Cerebellar nuclear complex (tissue), 1 donor: ENCODE measurements at regions not wholly inside any gene's neighbourhood (a gene's known extent, or its start where the extent isn't known, plus 50 kb on each side); places are given as distances from the start of the nearest gene placed in this dataset.

ENCODE experiments used
- DNase-seq, 2 experiments: peaks; one replicate each; lab custom pipeline; 2025; lab: John Stamatoyannopoulos, UW

DNA sequence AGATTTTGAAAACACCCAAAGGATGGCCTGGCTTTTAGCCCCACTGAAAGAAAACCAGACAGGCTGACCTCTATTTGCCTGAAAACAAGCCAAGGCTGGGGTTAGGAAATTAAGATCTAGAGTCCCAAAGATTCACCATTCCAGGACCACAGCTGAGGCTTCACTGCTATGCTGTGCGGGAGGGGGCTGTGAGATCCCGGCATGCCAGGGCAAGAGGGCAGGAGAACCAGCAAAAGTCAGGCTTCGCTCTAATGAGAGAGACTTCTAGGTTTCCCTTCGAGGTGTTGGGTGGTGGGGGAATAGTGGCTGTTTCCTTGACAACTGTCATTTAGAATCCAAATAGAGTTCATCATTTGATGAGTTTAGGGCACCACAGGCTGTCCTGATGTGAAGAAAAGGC lies 152.9 kb upstream of the NFIB start:
- DNase-seq = no peak

DNA sequence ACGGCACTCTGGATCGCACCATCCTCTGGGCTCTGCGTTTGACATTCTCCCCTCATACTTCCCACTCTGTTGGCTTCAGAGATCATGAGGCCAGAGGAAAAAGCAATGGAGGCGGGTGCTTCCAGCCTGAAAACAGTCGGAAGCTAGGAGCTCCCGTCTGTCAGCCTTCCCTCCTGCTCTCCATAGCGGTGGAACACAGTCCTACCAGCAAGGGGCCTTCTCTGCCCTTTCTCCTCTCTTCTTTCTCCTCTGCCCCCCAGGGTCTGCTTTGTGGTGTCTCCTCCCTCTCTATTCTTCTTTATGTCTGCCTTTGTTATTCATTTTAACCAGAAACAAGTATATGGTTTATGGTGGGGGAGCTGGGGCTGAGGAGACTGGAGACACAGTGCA lies 152.5 kb upstream of the NFIB start:
- DNase-seq = no peak

DNA sequence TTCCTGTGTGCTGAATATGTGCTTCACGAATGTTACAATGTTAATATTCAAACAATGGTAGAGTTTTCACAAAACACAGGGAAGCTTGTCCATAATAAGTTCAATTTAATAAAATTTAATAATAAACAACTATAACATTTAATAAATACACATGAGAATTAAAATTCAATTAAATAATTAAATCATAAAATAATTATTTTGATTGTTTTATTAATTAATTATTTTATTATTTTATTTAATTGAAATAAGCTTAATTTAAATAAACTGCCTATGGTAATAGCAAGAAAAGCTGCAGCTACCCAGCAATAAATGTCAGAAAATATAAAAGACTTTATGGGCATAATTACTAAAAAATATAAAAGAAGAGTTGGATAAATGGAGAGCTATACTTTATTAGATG lies 149.0 kb upstream of the NFIB start:
- DNase-seq = no peak

DNA sequence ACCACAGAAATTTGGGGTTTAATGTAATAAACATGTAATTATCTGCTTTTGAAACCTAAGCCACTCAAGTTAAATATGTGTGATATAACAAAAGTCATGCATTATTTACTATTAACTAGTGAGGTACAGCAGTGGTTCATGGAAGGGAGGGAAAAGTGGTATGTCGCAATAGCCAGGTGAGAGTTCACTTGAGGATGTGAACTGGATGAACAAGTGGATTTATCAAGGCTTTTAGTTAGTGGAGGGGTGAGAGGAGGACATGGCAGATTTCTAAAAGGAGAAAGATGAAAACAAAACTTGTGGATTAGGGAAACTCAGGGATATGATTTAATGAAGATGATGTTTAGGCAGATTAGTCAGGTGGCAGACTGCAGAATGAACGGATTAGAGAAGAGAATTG lies 141.3 kb upstream of the NFIB start:
- DNase-seq = no peak

DNA sequence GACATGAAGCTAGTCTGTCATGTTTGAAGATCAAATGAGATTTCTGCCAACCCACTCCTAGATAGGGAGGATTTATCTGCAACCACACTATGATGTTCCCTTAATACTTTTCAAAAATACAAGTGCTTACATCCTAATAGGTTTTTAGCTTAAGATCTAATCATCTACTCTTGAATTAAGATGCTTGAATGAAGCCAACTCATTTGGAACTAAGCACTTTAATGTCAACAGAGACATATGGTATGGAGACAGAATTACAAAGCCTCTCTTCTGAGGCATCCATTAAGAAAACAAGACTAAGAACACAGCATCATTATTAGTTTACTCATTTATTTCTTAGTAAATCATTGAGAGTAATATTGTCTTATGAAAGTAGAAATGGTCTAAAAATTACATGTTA lies 139.3 kb upstream of the NFIB start:
- DNase-seq = no peak

DNA sequence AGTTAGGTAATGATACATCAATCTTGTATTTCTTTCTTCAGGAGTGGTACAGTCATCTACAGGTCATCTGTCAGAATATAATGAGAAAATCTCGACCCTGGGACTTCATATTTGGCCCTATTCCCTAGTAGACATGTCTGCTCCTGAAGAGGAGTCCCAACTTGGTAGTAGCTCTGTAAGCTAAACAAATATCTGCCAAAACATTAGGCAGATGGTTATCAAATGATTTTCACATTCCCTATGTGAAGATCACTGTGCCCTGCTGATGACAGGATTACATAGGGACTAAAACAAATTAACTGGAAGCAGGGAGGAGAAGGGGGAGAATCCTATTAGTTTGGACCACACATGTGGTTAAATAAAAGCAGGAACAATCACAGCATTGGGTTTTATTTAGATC lies 138.6 kb upstream of the NFIB start:
- no peak for DNase-seq

DNA sequence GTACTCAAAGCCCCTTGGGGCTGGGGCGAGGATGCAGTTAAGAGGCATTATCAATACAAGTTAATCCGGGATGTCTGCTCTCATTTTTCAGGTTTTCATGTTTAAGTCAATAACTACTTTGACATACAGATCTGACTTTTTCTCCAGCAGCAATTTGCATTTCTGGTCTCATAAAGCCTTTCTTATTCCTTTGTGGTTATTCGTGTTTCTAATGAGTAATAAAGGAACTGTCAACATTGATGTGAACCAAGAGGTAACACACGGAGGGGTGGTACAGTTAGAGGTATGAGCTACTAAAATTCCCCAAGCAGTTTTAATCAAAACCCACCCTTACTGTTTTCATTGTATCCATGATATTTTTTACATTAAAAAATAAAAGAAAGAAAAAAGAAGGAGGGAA lies 138.0 kb upstream of the NFIB start:
- no peak for DNase-seq

DNA sequence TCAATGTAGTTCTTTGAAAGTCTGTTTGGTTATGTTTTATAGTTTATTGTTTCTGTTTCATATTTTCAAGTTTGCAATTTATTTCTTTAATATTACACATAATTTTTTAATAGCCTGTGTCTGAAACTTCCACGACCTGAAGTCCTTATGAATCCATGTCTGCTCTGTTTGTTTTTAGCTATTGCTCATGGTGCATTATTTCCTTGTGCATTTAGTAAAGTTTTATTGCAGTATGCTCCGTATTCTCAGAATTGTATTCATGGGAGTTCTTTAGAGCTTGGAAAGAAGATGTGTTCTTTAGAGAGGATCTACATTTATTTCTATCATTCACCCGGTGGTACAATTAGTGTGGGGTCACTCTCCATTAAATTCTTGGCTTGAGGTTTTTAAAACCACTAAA lies 133.2 kb upstream of the NFIB start:
- DNase-seq = no peak

DNA sequence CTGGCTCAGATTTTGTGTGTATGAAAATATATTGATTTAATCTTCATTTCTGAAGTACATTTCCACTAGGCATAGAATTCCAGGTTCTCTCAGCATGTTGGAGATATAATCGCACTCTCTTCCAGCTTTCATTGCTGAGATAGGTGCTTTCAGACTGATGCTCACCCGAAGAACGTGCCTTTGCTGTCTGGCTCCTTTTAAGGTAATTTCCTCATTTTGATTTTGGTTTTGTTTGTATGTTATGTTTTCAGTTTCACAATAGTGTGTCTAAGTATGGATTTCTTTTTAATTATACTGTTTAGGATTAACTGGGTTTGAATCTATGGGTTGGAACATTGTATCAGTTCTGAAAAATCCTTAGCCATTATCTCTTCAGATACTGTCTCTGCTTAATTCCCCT lies 132.0 kb upstream of the NFIB start:
- DNase-seq = no peak

DNA sequence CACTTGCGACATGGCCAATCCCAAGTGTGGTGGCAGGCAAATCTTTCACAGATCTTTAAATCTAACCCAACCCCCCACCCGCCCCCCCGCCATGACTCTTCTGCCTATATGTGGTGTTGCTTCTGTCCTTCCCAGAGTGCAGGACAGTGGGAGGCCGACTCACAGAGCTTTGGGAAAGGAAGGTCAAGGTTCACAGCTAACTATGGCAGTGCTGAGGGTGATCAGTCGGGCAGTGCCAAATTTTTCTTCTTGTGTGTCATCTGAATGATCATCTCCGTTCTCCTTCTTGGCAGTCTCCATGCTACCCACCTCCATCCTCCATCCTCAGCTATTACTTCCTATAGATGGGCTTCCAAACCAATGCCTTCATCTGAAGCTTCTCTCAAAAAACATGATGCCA lies 129.0 kb upstream of the NFIB start:
- no peak for DNase-seq

DNA sequence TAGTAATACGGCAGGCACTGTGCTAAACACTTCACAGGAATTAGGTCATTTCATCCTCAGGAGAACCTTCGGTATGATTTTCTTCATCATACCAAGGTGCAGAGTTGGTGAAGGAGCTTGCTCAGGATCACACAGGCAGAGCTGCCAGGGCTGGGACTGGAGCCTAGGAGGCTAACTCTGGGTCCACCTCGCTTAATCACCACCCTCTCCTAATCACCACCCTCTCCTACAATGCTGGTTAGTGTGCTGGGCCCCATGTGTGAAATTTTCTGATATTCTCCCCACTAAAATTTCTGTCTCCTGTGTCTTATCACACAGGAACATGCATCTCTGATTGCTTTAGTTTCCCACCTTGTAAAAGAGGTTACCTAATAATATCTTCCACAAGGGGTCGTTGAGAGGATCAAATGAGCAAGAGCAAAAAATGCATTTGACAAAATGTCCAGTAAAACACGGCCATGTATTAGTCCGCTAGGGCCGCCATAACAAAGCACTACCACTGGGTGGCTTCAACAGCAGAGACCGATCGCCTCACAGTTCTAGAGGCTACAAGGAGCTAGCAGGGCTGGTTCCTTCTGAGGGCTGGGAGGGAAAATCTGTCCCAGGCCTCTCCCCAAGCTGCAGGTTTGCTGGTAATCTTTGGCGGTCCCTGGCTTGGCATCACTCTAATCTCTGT lies 128.2 kb upstream of the NFIB start:
- DNase-seq = no peak

DNA sequence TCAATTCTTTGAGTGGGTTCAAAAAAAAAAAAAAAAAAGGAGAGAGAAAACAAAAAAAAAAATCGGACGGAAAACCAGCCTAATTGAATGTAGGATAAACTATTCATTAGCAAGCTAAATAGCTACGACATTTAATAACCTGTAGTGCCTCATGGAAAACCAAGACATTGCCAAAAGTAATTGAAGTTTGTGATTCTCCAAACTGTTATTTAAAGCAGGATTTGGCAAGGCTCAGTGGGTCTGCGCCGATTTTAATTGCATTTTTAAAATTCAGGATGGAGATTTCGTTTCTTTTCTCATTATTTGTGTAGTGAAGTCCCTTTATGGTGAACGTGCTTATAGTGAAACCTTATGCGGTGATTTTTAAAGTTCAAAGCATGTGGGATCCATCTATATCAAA lies 127.2 kb upstream of the NFIB start:
- no peak for DNase-seq

DNA sequence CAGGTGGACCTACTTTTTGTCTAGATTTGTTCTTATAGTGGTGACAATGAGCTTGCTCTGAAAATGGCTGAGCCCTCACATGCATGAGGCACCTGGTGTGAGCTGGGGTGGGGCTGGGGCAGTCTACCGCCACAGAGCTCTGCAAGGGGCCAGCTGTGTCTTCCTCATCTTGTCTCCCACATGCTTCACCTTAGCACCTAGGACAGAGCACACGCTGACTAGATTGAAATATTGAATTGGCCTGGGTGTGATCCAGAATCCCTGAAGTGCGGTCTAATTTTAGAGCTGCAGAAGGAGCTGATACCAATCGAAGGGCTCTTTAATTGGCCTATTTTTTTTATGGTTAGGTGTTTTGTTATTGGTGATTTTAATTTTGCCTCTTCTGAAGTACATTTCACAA lies 126.1 kb upstream of the NFIB start:
- no peak for DNase-seq

DNA sequence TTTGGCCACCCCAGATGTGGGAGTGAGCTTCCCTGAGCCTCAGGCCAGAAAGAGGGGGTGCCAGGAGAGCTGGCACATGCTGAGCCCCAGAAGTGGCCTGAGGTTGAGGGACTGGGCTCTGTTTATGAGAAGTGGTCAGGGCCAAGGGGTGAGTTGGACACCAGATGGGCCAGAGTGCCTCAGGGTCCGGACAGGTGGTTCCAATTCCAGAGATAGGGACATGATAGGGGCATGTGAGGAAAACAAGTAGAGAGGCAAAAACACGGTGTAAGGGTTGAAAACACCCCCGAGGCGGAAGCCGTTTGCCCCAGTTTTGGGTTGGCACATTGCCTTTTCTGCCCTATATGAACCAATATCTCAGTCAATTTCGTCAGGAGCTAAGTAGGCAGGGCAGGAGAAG lies 125.6 kb upstream of the NFIB start:
- no peak for DNase-seq

DNA sequence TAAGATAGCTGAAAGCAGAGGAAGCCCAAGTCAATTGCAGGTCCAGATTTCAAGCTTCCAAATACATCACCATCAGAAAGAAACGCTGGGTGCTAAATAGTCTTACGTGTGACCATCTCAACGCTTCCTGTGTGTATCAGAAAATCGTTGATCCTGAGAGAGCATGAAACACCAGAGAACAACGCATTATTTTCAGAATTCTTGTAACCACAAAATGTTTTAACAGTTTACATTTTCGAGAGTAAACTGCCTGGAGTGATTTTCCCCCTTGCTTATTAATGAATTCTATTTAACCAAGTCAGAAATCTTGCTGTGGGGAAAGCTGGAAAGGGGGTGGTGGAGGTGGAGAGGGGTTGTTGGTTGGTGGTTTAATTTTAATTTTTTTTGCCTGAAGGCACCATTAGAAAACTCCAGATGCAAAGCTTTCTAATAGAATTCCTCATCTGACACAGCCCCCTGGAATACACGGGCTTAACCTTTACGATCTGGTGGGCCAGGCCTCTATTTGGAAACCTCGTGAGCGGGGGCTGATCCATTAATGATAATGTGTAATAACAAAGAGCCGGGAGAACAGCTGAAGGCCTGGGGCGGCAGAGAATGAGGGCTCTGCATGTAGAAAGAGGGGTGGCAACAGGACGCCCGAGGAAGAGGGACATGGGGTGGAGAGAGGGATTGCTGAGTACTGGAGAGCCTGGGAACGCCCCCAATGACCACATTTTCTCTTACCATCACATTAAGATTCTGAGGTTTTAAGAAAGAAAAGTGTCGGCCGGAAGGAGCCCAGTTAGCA lies 124.5 kb upstream of the NFIB start:
- no peak for DNase-seq

DNA sequence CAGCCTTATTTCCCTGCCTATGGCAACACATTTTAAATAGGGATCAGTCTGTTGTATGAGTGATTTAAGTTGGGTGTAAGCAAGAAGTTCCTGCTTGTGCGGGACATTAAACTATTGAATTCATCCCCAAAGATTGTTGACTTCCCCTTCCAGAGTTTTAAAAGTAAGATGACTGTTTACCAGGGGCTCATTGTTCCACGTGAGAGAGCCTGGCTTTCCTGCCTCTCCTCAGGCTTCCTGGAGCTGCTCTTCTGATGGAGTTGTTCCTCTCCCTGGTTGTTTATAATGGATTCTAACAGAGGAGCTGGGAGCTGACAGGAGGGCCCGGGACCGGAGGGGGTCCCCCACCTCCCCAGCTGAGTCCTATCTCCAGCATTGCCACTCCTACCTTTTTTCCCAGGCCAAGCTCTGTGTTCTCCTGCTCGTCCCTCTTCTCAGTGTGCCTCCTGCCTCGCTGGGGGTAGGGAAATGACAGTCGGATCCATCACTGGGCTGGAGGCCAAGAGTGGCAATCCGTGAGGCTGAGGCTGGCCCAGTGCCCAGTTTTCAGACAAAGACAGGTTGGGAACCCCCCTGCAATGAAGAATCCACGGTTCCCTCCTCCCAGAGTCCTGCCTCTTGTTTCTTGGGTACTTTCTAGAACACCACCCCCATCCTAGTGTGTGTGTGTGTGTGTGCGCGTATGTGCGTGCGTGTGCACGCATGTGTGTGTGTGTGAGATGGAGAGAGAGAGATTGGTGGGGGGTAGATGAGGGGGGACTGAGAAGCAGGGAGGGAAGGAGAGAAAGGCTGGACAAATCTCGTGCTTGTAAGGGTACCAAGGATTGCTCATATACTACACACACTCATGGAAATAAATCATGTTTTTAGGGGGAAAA lies 123.7 kb upstream of the NFIB start:
- no peak for DNase-seq

DNA sequence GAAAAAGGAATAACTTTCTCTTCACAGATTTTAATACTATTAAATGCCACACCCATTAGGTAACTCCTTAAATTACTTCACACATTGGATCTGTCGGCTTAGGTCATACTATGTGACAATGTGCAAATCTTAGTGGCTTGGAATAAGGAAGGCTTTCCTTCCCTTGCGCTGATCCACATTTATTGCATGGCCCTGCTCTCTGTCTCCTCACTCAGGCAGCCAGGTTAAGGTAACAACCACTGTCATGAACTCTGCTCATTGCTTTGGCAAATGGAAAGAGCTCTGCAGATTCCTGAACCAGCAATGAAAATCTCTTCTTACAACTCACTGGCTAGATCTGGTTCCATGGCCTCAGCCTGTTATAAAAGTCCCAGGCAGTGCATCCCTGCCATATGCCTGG lies 121.9 kb upstream of the NFIB start:
- DNase-seq = no peak

DNA sequence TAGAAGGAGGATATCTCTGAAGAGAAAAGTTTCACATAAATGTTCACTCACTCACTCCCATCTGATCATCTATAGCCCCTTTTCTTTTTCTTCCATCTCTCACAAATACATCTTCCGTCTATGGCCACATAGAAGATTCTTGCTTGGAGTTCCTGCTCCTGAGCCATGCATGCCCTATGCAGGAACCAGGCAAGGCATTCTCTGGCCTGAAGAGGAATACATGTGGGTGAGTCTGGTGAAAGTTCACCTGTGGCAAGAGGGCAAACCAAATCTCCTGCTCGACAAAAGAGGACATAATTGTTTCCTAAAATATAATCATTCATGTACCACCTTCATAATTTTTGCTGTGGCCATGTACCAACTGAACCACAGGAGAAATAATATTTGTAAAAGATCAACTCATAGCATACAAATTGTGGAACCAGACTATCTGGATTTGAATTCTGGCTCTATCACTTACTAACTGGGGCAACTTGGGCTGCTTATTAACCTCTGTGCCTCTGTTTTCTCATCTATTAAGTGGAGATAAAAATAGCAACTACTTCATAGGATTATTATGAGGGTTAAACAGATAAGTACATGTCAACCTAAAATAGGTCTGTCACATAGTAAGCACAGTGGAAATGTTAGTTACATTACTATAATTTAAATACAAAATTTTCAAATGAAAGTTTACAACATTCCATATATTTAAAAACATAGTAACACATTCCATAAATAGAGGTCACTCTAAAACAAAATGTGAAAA lies 121.2 kb upstream of the NFIB start:
- DNase-seq = no peak

DNA sequence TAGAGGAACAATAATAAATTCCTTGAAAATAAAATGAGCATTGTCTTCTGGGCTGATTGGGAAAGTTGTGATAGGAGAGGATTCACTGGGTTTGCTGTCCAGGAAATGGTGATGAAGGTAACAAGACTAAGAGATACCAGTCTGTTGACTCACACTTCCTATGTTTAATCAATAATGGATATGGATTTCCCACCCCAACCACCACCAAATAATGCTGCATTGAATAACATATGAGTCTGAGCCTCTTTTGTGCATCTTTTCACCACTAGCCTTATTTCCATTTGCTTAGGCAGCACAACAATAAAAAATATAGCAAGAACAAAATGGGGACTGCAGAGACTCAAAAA lies 120.2 kb upstream of the NFIB start:
- DNase-seq = no peak

DNA sequence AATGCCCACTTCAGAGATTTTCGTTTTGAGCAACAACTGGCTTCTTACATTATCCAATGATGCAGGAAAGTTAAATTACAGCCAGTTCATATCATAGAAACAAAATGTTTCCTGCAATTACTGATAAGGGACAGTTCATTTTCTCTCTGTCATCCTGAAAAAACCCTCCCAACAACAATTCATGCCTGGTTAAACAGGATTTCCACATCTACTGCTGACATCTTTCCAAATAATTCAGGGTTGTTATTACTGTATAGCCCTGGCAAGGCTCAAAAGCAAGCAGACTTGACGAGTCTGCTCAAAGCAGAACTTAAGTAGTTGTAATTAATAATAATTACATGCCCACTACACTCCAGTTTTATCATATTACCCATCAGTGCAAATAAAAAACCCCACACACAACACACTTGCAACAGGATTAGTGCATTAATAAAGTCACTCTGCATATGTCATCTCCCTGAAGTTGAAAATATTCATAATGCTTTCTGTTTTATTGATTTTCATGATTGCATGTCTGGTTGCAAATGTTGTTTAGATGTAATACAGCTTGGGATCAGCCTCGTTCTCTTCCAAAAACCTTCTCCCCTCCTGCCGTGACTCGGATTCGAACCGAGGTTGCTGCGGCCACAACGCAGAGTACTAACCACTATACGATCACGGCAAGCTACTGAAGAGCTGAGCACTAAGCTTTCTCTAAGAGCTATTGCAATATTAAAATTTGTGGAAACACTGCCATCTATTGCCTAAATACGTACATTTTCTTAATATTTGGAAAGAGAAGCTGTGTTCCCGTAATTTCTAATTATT lies 119.6 kb upstream of the NFIB start:
- no peak for DNase-seq

DNA sequence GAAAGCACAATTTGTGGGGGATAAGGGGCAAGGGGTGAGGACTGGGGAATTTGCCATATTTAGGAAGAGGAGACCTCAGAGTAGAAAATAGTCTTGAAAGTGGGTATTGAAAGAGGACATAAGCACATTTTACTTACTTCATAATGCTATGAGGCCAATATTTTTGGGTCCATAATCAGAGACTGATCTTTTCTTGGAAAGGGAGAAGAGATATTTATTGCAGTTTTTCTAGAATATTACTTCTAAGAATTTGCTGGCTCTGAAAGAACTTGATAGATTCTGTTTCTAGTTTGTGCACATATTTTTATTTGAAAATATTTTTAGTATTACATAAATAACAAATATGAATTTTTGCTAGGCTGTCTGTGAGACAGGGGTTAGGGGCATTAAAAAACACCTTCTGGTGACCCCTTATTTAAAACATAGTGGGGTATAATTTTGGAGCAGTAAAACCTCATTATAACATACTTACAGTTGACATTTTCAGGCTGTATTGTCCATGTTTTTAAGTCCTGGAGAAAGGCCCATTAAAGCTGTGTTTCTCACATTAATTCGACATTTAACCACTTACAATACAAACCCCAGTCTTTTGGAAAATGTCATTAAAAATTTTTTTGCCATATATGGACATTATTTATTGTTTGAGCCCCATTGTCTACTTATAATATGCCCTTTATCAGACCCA lies 118.9 kb upstream of the NFIB start:
- DNase-seq = no peak
